ENCODE measurements at regions not wholly inside any gene's neighbourhood (a gene's known extent, or its start where the extent isn't known, plus 50 kb on each side); places are given as distances from the start of the nearest gene placed in this dataset.
"Not testable (repeated sequence)": the region's sequence is repeated elsewhere in the genome, so short reads cannot be mapped to it uniquely, and the experiment has no call there.

- CTCF ChIA-PET, result interaction anchor here (0.7 kb wide), 1 partner anchor 9 kb away, joined by 3 read pairs; no protein-coding TSS in a partner anchor
- POLR2A ChIA-PET (ENCODE audit: low non-redundant PET), result interaction anchor here (0.6 kb wide), 2 partner anchors 31 to 66 kb away, joined by 5 read pairs; no protein-coding TSS in a partner anchor
- no peak for TF ChIP-seq CTCF (conservative IDR thresholded peaks at IDR 0.05; ENCODE audit: low read depth)
- no peak for DNase-seq (ENCODE audit: low spot score)
- H3K27ac ChIP-seq, result no peak overlapping the region
Observed at GRCh38 chr2:172262486-172262885, 159.8 kb upstream of the DLX2 start.

GRCh38 chr2:172264820-172265219, 162.1 kb upstream of the DLX2 start:
- POLR2A ChIA-PET (ENCODE audit: low non-redundant PET); CTCF ChIA-PET; DNase-seq (ENCODE audit: low spot score); H3K27ac ChIP-seq: not testable (repeated sequence)

- POLR2A ChIA-PET (ENCODE audit: low non-redundant PET); H3K27ac ChIP-seq; DNase-seq (ENCODE audit: low spot score): not testable (repeated sequence)
- CTCF ChIA-PET, result interaction anchor here (0.6 kb wide), 1 partner anchor 203 kb away, joined by 3 read pairs; no protein-coding TSS in a partner anchor
Observed at GRCh38 chr2:172269507-172270244, 157.7 kb upstream of the ITGA6 start.

GRCh38 chr2:172270278-172271079, 156.9 kb upstream of the ITGA6 start:
- CTCF ChIA-PET, result interaction anchor here (0.6 kb wide), 2 partner anchors 158 to 202 kb away, joined by 3 to 6 read pairs; no protein-coding TSS in a partner anchor
- no peak overlapping the region for H3K27ac ChIP-seq
- no peak for DNase-seq (ENCODE audit: low spot score)
- POLR2A ChIA-PET (ENCODE audit: low non-redundant PET), result no interaction called here
- TF ChIP-seq CTCF (conservative IDR thresholded peaks at IDR 0.05; ENCODE audit: low read depth), result no peak

GRCh38 chr2:172273910-172274571, 153.3 kb upstream of the ITGA6 start:
- CTCF ChIA-PET, result no interaction called here
- no peak for TF ChIP-seq CTCF (conservative IDR thresholded peaks at IDR 0.05; ENCODE audit: low read depth)
- POLR2A ChIA-PET (ENCODE audit: low non-redundant PET), result no interaction called here
- no peak overlapping the region for H3K27ac ChIP-seq
- no peak for DNase-seq (ENCODE audit: low spot score)

- no peak for TF ChIP-seq CTCF (conservative IDR thresholded peaks at IDR 0.05; ENCODE audit: low read depth)
- ChIA-PET POLR2A (ENCODE audit: low non-redundant PET) (no interaction called here), CTCF (no interaction called here)
- no peak for DNase-seq (ENCODE audit: low spot score)
- H3K27ac ChIP-seq, result no peak overlapping the region
Observed at GRCh38 chr2:172275239-172275638, 152.1 kb upstream of the ITGA6 start.

GRCh38 chr2:172276961-172277360, 150.4 kb upstream of the ITGA6 start:
- POLR2A ChIA-PET (ENCODE audit: low non-redundant PET), result no interaction called here
- H3K27ac ChIP-seq, result no peak overlapping the region
- DNase-seq (ENCODE audit: low spot score), result no peak
- no peak for TF ChIP-seq CTCF (conservative IDR thresholded peaks at IDR 0.05; ENCODE audit: low read depth)
- CTCF ChIA-PET, result no interaction called here
